GM19351 (cell line): ENCODE measurements at regions not wholly inside any gene's neighbourhood (a gene's known extent, or its start where the extent isn't known, plus 50 kb on each side); places are given as distances from the start of the nearest gene placed in this dataset.
"Not testable (repeated sequence)": the region's sequence is repeated elsewhere in the genome, so short reads cannot be mapped to it uniquely, and the experiment has no call there.

Source experiments
- ATAC-seq: cut with Tn5 transposase; IDR thresholded peaks from one replicate; pipeline ENCODE4 v1.9.1; 2021; ENCODE audit warnings: mild to moderate bottlenecking, moderate library complexity; ENCODE audit not compliant: unreplicated experiment

DNA sequence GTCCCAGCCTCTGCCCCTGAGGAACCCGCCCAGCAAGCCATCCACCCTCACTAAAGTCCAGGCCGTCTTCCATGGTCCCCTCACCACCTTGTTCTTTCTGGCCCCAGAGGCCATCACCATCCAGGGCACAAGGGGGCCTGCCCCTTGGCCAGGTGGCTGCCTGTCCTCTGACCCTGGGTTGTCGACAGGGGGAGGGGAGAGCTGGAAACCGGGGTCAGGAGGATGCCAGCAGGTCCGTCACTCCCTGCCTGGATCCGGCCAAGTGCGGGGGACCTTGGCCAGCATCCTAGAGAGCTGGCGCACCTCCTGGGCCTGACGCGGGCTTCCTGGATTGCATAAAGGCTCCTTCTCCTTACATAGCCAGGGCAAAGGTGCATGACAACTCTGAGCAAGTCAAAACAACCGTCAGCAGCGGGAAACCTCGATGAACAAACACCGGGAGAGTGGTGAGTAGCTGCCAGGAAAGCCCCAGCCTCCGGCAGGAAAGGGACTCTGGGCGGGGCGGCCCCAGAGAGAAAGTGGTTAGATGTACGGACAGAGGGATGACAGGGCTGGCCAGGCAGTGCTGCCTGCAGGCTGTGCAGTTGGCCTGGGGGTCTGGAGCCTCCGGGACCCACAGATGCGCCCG, 4461.2 kb upstream of the TPTE start:
- not testable (repeated sequence) for ATAC-seq

DNA sequence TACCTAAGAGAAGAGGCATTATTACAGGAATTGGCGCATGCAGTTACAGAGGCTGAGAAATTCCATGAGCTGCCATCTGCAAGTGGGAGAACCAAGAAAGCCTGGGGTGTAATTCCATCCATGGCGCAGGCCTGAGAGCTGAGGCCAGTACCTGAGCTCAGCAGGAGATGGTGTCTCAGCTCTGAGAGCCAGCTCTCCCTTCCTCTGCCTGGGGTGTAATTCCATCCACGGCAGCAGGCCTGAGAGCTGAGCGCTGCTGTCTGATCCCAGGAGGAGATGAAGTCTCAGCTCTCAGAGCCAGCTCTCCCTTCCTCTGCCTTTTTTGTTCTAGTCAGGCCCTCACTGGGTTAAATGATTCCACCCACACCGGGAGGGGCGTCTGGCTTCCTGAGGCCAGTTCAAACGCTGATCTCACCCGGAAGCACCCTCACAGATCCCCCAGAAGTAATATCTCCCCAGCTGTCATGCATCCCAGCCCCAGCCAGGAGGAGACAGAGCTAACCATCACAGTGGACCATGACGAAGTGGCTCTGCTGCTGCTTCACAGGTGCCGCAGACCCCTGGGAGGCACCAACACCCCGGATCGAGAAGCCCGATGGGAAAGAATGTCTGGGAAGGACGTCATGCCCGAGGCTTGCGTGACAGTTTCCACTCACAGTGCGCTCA, 4454.9 kb upstream of the TPTE start:
- not testable (repeated sequence) for ATAC-seq

DNA sequence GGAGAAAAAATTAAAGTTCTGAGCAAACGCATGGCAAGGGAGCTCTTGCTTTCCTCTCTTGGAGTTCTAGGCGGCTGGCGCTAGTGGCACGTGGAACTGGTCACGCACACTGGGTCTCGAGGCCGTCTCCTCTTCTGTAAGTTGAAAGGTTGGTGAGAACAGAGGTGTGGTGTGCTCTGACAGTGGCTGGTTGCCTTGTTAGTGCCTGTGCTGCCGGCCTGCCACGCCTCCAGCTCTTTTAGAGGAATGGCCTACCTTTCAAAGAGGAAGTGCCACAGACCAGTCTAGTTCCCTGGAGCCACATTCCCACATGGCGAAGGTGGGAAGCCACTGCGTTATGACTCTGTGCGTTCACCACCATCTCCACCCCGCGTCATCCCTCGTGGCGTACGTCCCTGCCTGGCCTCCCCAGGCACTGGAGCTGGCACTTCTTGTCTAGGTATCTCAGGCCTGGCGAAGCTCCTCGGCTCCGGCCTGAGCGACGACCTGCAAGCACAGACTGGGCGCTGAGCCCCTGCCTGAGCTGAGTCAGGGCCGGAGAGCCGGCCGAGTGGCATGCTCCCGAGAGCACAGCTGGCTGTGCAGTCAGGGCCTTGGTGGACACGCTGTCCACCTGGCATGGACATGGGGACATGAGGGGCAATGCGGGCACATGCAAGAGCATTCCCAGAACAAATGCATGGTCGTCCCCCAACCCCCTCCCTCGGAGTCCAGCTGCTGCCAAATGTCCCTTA, 4453.1 kb upstream of the TPTE start:
- not testable (repeated sequence) for ATAC-seq

DNA sequence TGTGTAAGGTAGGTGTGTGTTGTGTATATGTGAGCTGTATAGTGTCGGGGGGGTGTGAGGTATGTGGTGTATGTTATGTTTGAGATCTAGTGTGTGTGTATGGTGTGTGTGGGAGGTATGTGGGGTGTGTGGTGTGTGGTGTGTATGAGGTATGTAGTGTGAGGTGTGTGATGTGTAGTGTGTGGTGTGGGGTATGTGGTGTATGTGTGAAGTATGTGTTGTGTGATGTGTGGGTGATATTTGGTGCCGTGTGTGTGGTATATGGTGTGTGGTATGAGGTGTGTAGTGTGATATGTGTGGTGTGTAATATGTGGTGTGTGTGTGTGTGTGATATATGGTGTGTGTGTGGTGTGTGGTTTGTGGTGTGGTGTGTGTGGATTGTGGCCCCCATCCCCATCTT, 4451.2 kb upstream of the TPTE start:
- ATAC-seq, result not testable (repeated sequence)

DNA sequence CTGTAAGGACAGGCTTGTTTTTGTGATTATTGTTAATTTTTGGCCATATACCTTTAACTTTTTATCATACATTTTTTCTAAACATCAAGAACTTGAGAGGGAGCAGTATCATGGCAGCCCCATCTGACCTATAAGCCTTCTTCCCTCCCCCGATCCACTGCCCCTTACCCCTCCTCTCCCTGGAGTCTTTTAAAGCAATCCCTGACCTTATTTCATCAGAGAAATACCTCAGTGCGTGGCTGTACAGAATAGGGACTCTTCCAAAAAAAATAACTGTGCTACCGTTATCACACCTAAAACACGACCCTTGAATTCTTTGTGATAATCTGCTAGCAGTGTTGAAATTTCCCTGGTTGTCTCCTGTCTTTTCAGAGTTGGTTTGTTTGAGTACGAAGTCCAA, 4448.7 kb upstream of the TPTE start:
- ATAC-seq, result not testable (repeated sequence)

DNA sequence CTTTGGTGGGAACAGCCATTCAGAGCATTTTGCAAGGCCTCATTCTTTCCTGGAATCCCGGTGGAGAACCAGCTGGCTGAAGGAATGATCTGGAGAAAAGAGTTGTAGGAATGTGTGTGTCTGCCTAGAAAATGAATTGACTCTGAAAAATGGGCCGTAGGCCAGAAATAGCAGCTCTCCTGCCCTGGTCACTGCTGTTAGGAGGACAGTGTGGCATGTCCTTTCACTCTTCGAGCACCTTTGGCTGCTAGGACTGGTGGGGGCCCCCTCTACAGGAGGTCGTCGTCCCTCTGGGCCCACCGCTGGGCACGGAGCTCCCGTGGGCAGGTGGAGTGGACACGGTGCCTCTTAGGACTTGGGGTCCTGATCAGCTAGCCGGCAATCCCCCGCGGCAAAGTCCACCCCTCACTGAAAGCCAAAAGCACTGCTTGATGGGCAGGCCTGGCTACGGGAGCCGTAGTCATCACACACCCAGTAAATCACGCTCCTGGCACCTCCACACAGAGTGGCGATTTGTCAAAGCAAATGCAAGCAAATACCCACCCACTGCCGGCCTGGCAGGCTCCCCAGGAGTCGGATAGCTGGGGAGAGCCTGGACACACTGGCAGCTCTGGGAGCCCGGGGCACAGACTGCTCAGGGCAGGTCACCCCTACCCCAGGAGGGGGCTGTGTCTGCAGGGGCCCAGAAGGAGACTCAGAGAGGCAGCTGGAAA, 4447.2 kb upstream of the TPTE start:
- not testable (repeated sequence) for ATAC-seq

DNA sequence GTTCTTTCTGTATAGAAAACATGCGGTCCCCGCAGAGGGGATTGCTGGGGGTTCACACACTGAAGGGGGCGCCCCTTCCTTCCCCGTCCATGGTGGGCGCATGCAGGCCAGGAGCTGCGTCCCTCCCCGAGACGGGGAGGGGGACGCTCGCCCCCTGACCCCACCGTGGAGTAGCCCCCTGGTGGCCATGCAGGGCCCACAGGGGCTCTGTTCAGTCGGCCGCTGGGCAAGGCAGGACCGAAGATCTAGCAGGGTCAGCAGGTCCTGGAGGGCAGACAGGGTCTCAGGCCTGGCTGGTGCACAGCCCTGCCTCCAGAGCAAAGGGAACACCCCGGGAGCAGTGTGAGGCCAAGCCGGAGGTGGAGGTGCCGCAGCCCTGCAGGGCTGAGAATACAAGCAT, 4446.4 kb upstream of the TPTE start:
- not testable (repeated sequence) for ATAC-seq

DNA sequence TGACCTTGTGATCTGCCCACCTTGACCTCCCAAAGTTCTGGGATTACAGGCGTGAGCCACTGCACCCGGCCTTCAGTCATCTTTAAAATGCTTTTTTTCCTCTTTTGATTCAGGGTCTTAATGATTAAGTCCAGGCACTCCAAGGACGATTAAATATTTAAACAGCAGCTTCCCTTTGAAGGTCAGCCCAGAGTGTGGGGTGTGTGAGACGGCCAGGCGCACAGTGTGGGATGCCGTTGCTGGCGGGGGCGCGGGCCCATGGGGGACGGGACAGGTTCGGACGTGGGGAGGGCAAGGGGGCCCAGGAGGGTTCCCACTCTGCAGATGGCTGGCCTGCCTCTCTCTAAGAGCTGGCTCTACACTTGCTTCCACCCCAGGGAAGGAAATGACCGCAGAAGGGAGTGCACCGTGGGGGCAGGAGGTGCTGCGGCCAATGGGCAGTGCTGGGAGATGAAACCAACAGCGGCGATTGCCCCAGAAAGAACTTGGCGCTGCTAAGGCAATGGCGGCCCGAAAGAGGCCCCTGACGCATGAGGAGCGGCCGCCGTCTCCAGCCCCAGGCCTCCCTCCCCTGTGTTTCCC, 4445.7 kb upstream of the TPTE start:
- not testable (repeated sequence) for ATAC-seq

DNA sequence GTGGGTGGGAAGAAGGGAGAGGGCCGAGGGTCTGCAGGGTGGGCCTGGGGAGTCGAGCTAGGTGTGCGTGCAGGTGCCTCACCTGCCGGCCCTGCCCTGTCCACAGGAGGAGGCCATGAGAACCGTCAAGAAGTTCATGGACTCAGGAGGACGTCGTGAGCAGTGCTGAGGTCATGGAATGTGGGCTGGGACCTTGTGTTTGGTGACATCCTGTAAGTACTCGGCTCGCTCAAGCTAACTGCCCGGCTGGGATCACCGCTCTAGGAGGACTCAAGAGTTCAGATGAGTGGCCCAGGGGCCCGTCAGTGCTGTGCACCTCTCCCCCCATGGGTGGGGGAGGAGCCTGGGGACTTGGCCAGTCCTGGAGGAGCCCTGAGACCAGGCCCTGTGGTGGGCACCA, 4444.0 kb upstream of the TPTE start:
- not testable (repeated sequence) for ATAC-seq

DNA sequence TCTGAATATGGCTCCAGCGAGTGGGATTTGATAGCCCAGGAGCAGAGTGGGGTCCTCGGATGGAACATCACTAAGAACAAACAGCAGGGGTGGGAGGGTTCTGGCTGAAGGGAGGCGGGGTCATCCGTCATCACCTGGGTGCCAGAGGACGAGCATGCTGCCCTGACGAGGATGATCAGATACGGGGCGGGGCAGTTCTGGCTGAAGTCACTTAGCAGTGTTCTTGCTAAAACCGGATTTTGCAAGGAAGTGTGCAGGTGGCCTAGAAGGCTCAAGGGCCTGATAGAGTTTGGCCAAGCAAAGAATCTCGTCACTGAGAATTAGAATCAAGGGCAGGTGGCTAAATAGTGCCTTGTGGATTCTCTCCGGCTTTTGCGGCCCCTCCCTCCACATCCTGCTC, 4442.5 kb upstream of the TPTE start:
- ATAC-seq, result not testable (repeated sequence)

DNA sequence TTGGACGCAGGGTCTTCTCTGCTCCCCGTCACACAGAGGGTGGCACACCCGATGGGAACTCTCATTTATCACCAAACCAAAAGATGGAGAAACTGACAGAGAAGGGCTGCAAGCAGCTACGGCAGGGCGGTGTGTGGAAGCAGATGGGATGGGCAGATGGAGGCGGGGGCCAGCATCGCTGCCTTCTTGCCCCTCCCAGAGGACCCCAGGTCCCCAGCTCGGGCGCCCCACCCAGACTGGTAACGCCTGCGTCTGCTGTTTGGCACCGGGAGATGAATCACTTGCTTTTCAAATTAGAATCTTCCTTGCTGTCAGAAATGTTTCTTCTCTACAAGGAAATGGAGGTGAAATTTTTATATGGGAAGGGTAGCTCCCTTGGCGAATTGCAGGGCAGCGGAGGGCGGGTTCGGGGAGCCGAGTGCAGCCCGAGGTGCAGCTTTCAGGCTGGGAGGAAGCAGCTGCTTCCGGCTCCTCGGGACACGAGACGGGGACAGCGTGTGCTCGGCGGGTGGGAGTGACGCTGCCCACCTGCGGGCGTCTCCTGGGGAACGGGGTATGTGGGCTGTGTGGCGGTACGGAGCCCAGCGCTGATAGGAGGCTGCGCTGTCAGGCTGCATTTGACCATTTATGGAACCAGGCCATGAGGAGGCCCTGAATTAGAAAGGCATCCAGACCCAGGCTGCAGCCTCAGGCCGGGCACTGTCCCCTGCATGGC, 4440.3 kb upstream of the TPTE start:
- ATAC-seq, result not testable (repeated sequence)

DNA sequence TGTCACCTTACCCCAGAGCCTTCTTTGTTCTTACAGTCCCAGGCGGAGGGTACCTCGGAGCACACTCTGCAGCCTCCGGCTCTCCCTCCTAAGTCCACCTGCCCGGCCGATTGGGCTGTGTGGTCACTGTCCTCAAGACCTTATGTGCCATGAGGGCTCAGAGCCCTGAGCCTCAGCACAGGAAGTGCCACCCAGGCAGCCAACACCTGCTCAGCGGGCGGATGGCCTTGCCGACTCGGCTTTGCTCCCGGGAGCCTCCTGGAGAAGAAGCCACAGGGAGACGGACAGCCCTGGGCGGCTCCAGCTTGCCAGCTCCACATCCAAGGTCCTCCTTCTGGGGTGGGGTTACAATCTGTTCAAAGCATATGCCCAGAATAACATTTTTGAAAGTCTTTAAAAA, 4439.2 kb upstream of the TPTE start:
- not testable (repeated sequence) for ATAC-seq

DNA sequence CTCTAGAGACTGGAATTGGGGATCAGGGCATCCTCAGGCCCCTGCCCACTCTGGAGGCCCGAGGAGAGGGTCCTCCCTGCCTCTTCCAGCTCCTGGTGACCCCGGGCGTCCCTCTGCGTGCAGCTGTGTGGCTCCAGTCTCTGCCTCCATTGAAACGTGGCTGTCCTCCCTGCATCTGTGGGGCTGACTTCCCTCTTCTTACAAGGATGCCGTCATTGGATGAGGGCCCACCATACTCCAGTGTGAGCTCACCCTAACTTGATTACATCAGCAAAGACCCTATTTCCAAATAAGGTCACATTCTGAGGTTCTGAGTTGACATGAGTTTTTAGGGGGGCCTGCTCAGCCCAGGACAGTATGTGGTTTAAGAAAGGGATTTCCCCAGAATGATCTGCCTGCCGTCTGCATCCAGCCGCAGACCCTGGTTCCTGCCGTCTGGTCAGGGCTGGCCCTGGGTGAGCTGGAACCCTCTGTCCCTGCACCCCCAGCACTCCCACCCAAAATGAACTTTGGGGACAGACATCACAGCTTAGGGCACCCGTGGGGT, 4437.7 kb upstream of the TPTE start:
- not testable (repeated sequence) for ATAC-seq

DNA sequence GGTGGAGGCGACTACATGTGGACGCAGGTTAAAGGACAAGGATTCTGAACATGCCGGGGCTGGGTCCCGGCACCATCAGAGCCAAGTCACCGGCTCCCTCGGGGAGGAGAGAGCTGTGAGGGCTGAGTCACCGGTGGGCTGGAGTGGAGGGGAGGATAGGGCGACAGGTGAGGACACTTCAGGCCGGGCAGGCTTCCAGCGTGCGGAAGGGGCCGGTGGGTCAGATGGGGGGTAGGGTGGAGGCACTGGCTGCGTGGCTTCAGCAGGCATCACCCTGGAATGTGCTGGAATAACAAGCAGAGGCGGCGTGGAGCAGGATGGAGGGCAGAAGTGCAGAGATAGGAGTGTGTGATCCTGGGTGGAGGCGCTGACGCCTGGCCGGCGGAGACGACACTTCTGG, 4435.3 kb upstream of the TPTE start:
- ATAC-seq, result not testable (repeated sequence)

DNA sequence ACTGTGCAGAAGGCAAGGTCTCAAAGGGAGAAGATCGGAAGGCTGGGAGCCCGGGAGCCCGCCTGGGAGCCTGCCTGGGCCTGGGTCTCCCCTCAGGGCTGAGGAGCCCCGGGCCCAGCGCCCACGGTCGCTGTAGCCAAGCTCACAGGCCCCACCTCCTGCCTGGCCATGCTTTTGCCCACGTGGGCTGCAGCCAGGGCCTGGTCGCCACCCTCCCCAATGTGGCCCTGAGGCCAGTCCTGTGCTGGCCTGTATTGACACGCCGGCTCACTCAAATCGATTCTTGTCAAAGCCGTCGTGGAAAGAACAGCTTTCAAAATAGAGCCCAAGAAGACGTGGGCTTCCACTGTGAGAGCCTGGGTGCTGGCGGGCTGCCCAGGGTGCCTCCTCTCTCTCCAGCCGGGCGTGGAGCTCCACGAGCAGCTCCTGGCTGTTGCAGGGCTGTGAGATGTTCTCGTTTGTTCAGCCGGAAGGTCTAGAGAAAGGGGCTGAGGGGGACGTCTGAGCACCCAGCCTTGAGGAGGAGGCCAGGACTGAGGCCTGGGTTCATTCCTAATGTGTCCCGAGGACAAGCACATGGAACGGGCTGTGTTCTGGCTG, 4433.7 kb upstream of the TPTE start:
- not testable (repeated sequence) for ATAC-seq

DNA sequence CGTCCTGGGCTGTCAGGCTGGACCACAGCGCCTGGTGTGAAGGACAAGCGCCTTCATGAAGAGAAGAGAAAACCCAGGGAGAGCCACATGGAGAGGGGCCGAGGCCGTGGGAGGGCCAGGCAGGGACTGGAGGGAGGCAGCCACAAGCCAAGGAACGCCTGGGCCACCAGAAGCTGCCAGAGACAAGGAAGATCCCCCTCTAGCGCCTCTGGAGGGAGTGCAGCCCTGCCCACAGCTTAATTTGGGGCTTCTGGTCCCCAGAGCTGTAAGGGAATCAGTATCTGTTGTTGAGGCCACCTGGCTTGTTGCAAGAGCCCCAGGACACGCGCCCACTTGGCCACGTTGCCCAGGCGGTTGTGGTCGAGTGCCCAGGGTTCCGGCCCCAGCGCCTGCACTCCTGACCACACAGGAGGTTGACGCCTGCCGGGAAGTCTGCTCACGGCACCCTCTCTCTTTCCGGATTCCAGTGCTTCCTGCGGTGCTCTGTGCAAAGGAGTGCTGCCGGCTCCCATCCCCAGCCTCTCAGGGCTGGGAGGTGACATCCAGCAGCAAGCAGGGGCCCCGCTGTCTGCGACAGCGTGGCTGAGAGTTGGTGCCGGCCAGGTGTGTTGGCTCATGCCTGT, 4431.0 kb upstream of the TPTE start:
- ATAC-seq, result not testable (repeated sequence)

DNA sequence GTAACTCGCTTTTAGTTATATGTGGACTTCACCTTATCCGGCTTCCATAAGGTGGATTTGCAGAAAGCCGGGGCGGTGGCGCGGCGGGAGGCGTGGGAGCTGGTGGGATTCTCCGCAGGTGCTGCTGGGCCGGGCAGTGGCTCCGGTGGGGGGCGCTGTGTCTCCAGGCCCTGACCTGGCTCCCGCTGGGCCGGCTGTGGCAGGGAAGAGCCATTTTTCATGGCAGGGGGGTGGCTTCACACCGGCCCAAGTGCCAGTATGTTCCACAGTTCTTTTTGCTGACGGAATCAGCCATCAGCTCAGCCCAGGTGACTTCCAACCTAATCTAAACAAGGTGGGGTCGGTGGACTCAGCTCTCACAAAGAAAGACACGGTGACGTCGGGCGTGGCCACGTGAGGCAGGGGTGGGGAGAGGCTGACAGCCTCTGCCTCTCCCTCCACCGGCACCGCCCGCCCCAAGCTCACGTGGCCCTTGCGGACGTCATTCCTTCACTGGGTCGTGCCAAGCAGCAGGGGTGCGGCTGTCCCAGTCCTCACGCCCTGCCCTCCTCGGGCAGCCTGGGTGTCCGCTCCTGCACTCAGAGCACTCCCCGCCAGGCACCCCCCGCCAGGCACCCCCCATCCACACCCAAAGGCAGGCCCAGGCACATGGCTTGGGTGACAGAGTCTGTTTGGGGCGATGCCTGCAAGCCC, 4429.9 kb upstream of the TPTE start:
- ATAC-seq, result not testable (repeated sequence)

DNA sequence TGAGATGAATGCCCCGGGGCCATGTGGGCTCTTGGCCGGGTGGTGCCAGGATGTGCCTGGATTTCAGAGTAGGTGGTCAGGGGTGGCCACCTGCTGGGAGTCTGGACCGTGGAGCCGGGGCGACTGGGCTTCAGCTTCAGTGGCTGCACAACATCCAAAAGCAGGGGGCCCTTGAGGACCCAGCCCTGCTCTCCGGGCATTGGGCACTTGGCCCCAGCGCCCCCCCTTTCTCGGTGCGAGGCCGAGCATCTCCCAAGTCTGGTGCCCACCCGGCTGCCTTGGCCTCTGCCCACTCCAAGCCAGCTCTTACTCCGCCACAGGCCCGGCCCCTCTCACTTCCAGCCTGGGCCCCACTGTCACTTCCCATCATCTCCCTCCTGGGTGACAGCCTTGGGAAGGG, 4429.0 kb upstream of the TPTE start:
- not testable (repeated sequence) for ATAC-seq

DNA sequence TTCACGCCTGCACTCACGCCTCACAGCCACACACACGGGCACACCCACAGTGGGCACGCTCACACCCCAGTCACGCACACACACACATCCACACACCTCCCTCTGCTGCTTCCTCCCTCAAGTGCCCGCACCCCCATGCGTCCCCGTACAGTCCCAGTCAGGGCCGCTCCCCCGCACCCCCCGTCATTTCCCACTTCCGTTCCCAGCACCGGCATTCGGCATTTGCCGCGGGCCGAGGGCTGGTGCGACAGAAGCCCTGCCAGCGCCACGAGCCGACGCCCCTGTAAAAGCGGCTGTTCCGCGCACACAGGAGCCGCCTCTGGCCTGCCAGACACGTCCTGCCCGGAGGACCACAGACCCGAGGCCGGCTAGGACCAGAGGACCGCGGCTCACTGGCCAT, 4428.0 kb upstream of the TPTE start:
- not testable (repeated sequence) for ATAC-seq
